ENCODE measurements at regions not wholly inside any gene's neighbourhood (a gene's known extent, or its start where the extent isn't known, plus 50 kb on each side); places are given as distances from the start of the nearest gene placed in this dataset.

DNA sequence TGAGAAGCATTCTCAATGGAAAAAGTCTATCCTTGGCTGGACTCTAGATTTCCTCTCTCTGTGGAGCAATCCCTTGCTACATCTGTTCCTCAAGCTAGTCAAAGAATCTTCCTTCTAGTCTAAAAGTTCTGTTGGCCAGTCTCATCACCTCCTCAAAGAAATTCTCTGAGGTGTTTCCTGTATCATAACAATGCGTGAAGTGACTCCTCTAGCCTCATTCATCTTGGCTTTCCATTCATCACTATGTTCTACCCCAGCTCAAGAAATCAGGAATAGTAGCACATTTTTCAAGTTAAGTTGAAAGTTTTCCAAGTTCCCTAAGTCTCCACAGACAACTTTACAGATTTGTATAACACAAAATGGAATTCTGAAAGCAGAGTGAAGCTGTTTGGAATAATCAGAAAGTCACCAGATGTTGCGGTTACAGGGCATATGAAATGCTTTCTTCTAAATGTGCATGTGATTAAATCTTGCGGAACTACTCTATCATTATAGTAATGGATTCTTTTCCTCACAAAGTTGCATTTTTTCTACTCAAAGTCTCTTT is 176.6 kb upstream of the FREM1 start:
- no peak for TF ChIP-seq CTCF (IDR thresholded peaks at IDR 0.05)
- no peak for TF ChIP-seq POLR2AphosphoS5 (IDR thresholded peaks at IDR 0.05)
- TF ChIP-seq POLR2A (IDR thresholded peaks at IDR 0.05): no peak

All from sigmoid colon (tissue), 4 donors.